ENCODE measurements at regions not wholly inside any gene's neighbourhood (a gene's known extent, or its start where the extent isn't known, plus 50 kb on each side); places are given as distances from the start of the nearest gene placed in this dataset.

- TF ChIP-seq SIN3A (IDR thresholded peaks at IDR 0.05; ENCODE audit: borderline replicate concordance, insufficient read depth, low read length) (no peak), TAF1 (IDR thresholded peaks at IDR 0.05; ENCODE audit: borderline replicate concordance, insufficient read depth, low read length) (no peak), POLR2AphosphoS5 (IDR thresholded peaks at IDR 0.05; ENCODE audit: low read depth, low read length) (no peak), FOXP2 (optimal IDR thresholded peaks at IDR 0.05; ENCODE audit: borderline replicate concordance, extremely low read depth, extremely low read length, insufficient read depth) (no peak)
- TF ChIP-seq, protein P1, sequence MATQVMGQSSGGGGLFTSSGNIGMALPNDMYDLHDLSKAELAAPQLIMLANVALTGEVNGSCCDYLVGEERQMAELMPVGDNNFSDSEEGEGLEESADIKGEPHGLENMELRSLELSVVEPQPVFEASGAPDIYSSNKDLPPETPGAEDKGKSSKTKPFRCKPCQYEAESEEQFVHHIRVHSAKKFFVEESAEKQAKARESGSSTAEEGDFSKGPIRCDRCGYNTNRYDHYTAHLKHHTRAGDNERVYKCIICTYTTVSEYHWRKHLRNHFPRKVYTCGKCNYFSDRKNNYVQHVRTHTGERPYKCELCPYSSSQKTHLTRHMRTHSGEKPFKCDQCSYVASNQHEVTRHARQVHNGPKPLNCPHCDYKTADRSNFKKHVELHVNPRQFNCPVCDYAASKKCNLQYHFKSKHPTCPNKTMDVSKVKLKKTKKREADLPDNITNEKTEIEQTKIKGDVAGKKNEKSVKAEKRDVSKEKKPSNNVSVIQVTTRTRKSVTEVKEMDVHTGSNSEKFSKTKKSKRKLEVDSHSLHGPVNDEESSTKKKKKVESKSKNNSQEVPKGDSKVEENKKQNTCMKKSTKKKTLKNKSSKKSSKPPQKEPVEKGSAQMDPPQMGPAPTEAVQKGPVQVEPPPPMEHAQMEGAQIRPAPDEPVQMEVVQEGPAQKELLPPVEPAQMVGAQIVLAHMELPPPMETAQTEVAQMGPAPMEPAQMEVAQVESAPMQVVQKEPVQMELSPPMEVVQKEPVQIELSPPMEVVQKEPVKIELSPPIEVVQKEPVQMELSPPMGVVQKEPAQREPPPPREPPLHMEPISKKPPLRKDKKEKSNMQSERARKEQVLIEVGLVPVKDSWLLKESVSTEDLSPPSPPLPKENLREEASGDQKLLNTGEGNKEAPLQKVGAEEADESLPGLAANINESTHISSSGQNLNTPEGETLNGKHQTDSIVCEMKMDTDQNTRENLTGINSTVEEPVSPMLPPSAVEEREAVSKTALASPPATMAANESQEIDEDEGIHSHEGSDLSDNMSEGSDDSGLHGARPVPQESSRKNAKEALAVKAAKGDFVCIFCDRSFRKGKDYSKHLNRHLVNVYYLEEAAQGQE (IDR thresholded peaks at IDR 0.05; ENCODE audit: insufficient read depth in 1 of 2, low read depth in 2 of 2, low read length in 2 of 2), result no peak
Observed at GRCh38 chr16:63018581-63019223, 982.5 kb upstream of the CDH8 start.

DNA sequence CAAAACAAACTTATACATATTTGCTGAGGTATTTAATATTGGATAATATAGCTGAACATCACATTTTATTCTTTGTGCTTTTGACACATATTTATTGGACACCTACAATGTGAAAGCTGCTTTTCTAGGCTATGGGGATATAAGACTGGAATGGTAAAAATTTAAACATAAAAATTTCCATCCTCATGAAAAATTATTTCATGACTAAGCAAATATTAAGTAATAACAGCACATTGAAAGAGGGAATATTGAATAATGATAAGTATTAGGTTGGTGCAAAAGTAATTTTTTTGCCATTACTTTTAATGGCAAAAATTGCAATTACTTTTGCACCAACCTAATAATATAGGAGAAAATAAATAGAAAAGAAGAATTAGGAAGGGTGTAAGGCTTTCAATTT is 972.5 kb upstream of the CDH8 start:
- TF ChIP-seq SIN3A (IDR thresholded peaks at IDR 0.05; ENCODE audit: borderline replicate concordance, insufficient read depth, low read length), result no peak
- no peak for TF ChIP-seq FOXP2 (optimal IDR thresholded peaks at IDR 0.05; ENCODE audit: borderline replicate concordance, extremely low read depth, extremely low read length, insufficient read depth)
- no peak for TF ChIP-seq POLR2AphosphoS5 (IDR thresholded peaks at IDR 0.05; ENCODE audit: low read depth, low read length)
- TF ChIP-seq, protein P1 (IDR thresholded peaks at IDR 0.05; ENCODE audit: insufficient read depth in 1 of 2, low read depth in 2 of 2, low read length in 2 of 2), result no peak
- no peak for TF ChIP-seq TAF1 (IDR thresholded peaks at IDR 0.05; ENCODE audit: borderline replicate concordance, insufficient read depth, low read length)

- TF ChIP-seq FOXP2 (optimal IDR thresholded peaks at IDR 0.05; ENCODE audit: borderline replicate concordance, extremely low read depth, extremely low read length, insufficient read depth) (no peak), SIN3A (IDR thresholded peaks at IDR 0.05; ENCODE audit: borderline replicate concordance, insufficient read depth, low read length) (no peak), TAF1 (IDR thresholded peaks at IDR 0.05; ENCODE audit: borderline replicate concordance, insufficient read depth, low read length) (no peak), POLR2AphosphoS5 (IDR thresholded peaks at IDR 0.05; ENCODE audit: low read depth, low read length) (no peak)
- TF ChIP-seq, protein P1 (IDR thresholded peaks at IDR 0.05; ENCODE audit: insufficient read depth in 1 of 2, low read depth in 2 of 2, low read length in 2 of 2), result no peak
Observed at GRCh38 chr16:63005356-63005755, 969.1 kb upstream of the CDH8 start.

GRCh38 chr16:62989480-62989879 is 953.2 kb upstream of the CDH8 start:
- TF ChIP-seq FOXP2 (optimal IDR thresholded peaks at IDR 0.05; ENCODE audit: borderline replicate concordance, extremely low read depth, extremely low read length, insufficient read depth) (no peak), POLR2AphosphoS5 (IDR thresholded peaks at IDR 0.05; ENCODE audit: low read depth, low read length) (no peak), SIN3A (IDR thresholded peaks at IDR 0.05; ENCODE audit: borderline replicate concordance, insufficient read depth, low read length) (no peak), TAF1 (IDR thresholded peaks at IDR 0.05; ENCODE audit: borderline replicate concordance, insufficient read depth, low read length) (no peak)
- TF ChIP-seq, protein P1 (IDR thresholded peaks at IDR 0.05; ENCODE audit: insufficient read depth in 1 of 2, low read depth in 2 of 2, low read length in 2 of 2), result no peak

Measured in PFSK-1 (cell line).